ENCODE measurements at regions not wholly inside any gene's neighbourhood (a gene's known extent, or its start where the extent isn't known, plus 50 kb on each side); places are given as distances from the start of the nearest gene placed in this dataset.

DNA sequence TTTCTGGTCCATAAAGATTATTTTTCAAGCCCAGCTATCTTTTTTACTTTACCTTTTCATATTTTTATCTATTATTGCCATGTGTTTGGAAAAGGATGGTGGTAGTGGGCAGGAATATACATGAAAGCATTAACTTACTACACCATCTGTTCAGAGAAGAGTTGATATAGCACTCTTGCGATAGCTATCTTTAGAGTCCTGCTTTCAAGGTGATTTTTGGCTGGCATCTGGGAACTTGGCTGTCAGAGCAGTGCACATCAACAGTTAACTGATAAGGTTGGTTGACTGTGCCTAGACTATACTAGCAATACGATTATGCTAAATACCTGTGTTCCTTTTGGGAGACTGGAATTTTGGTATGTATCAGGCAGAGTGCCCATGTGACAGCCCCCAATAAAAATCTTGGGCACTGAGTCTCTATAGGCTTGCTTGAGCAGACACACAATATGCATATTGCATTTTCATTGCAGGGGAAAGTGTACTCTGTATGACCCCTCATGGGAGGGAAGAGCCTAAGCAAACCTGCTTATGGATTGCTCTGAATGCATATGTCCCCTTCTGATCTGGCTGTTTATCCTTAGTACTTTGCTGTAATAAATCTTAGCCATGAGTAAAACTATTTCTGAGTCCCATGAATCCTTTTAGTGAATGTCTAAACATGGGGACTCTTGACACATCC, 227.6 kb upstream of the C9orf72 start:
- no peak overlapping the region for H3K27ac ChIP-seq (ENCODE audit: low read depth, low read length, poor library complexity, severe bottlenecking)
- no peaks in the 10 kb centered on the region for H3K36me3 ChIP-seq (ENCODE audit: insufficient read depth, low read length)
- H3K4me1 ChIP-seq (ENCODE audit: insufficient read depth, low read length, severe bottlenecking) = no peaks in the 10 kb centered on the region
- no peak overlapping the region for H3K9ac ChIP-seq (ENCODE audit: low read length)
- no peaks in the 10 kb centered on the region for H3K9me2 ChIP-seq (ENCODE audit: low read depth, low read length)
- H3K27me3 ChIP-seq (ENCODE audit: insufficient read depth, low read length) = no peaks in the 10 kb centered on the region
- no peaks in the 10 kb centered on the region for H3F3A ChIP-seq (ENCODE audit: insufficient read depth, low read length)
- no peaks in the 10 kb centered on the region for H3K9me3 ChIP-seq (ENCODE audit: low read length)
- TF ChIP-seq, protein P1, sequence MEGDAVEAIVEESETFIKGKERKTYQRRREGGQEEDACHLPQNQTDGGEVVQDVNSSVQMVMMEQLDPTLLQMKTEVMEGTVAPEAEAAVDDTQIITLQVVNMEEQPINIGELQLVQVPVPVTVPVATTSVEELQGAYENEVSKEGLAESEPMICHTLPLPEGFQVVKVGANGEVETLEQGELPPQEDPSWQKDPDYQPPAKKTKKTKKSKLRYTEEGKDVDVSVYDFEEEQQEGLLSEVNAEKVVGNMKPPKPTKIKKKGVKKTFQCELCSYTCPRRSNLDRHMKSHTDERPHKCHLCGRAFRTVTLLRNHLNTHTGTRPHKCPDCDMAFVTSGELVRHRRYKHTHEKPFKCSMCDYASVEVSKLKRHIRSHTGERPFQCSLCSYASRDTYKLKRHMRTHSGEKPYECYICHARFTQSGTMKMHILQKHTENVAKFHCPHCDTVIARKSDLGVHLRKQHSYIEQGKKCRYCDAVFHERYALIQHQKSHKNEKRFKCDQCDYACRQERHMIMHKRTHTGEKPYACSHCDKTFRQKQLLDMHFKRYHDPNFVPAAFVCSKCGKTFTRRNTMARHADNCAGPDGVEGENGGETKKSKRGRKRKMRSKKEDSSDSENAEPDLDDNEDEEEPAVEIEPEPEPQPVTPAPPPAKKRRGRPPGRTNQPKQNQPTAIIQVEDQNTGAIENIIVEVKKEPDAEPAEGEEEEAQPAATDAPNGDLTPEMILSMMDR (IDR thresholded peaks at IDR 0.05; ENCODE audit: low read length) = no peak
- TF ChIP-seq EZH2 (IDR thresholded peaks at IDR 0.05; ENCODE audit: borderline replicate concordance, low read length) = no peak
- H3K4me2 ChIP-seq (ENCODE audit: low read length) = no peak overlapping the region
- no peak overlapping the region for H3K4me3 ChIP-seq (ENCODE audit: low read depth, low read length, poor library complexity, severe bottlenecking)
- H4K20me1 ChIP-seq (ENCODE audit: insufficient read depth, low read length) = no peaks in the 10 kb centered on the region
- H2AFZ ChIP-seq (ENCODE audit: low read length) = no peak overlapping the region
- H3K79me2 ChIP-seq (ENCODE audit: insufficient read depth, low read length) = no peaks in the 10 kb centered on the region

DNA sequence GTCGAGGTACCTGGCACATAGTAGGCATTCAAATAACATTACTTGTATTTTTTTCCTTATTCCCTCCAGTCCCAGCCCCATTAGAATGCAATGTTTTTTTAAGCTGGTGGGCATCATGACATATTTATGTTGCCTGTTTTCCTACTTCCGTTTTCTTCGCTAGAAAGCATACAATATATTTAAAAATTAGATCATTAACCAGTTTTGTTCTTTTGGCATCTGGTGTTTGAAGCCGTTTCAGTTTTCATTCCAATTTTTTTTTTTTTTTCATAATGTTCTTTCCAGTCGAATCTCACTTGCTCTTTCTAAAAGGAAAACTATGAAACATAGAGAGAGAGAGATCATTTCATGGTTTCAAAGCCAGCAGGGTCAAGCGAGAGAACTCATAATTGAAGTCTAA, 228.3 kb upstream of the C9orf72 start:
- no peak overlapping the region for H3K9ac ChIP-seq (ENCODE audit: low read length)
- H3K27ac ChIP-seq (ENCODE audit: low read depth, low read length, poor library complexity, severe bottlenecking) = no peak overlapping the region
- no peak overlapping the region for H3K4me3 ChIP-seq (ENCODE audit: low read depth, low read length, poor library complexity, severe bottlenecking)
- no peaks in the 10 kb centered on the region for H3K4me1 ChIP-seq (ENCODE audit: insufficient read depth, low read length, severe bottlenecking)
- H3K9me3 ChIP-seq (ENCODE audit: low read length) = no peaks in the 10 kb centered on the region
- H3K36me3 ChIP-seq (ENCODE audit: insufficient read depth, low read length) = no peaks in the 10 kb centered on the region
- H3F3A ChIP-seq (ENCODE audit: insufficient read depth, low read length) = no peaks in the 10 kb centered on the region
- no peaks in the 10 kb centered on the region for H3K79me2 ChIP-seq (ENCODE audit: insufficient read depth, low read length)
- no peak overlapping the region for H2AFZ ChIP-seq (ENCODE audit: low read length)
- no peak overlapping the region for H3K4me2 ChIP-seq (ENCODE audit: low read length)
- H4K20me1 ChIP-seq (ENCODE audit: insufficient read depth, low read length) = no peaks in the 10 kb centered on the region
- no peaks in the 10 kb centered on the region for H3K9me2 ChIP-seq (ENCODE audit: low read depth, low read length)
- TF ChIP-seq, protein P1 (IDR thresholded peaks at IDR 0.05; ENCODE audit: low read length) = no peak
- no peak for TF ChIP-seq EZH2 (IDR thresholded peaks at IDR 0.05; ENCODE audit: borderline replicate concordance, low read length)
- H3K27me3 ChIP-seq (ENCODE audit: insufficient read depth, low read length) = no peaks in the 10 kb centered on the region

DNA sequence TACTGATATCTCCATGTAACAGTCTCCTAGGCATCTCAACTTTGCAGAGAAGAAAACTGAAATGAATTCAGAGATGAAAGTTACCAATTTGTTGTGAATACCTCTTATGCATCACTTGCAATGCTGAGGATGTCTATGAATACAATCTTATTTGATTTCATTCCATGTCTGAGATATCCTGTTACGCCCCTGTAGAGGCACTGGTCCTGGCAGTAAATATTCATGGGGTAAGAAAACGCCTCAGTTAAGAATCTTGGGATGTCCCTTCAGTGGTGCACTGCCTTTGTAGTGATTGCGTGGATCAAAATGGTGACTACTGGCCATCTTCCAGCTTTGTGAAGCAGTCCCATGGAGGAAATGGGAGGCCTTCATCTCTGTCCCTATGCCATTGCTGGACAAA, 229.1 kb upstream of the C9orf72 start:
- no peaks in the 10 kb centered on the region for H3K79me2 ChIP-seq (ENCODE audit: insufficient read depth, low read length)
- H3K27ac ChIP-seq (ENCODE audit: low read depth, low read length, poor library complexity, severe bottlenecking) = no peak overlapping the region
- no peaks in the 10 kb centered on the region for H3F3A ChIP-seq (ENCODE audit: insufficient read depth, low read length)
- no peaks in the 10 kb centered on the region for H3K9me3 ChIP-seq (ENCODE audit: low read length)
- no peaks in the 10 kb centered on the region for H3K9me2 ChIP-seq (ENCODE audit: low read depth, low read length)
- H3K4me2 ChIP-seq (ENCODE audit: low read length) = no peak overlapping the region
- no peak overlapping the region for H3K9ac ChIP-seq (ENCODE audit: low read length)
- no peaks in the 10 kb centered on the region for H4K20me1 ChIP-seq (ENCODE audit: insufficient read depth, low read length)
- no peaks in the 10 kb centered on the region for H3K36me3 ChIP-seq (ENCODE audit: insufficient read depth, low read length)
- H2AFZ ChIP-seq (ENCODE audit: low read length) = no peak overlapping the region
- no peak overlapping the region for H3K4me3 ChIP-seq (ENCODE audit: low read depth, low read length, poor library complexity, severe bottlenecking)
- no peaks in the 10 kb centered on the region for H3K4me1 ChIP-seq (ENCODE audit: insufficient read depth, low read length, severe bottlenecking)
- no peaks in the 10 kb centered on the region for H3K27me3 ChIP-seq (ENCODE audit: insufficient read depth, low read length)
- TF ChIP-seq, protein P1 (IDR thresholded peaks at IDR 0.05; ENCODE audit: low read length) = no peak
- TF ChIP-seq EZH2 (IDR thresholded peaks at IDR 0.05; ENCODE audit: borderline replicate concordance, low read length) = no peak
